RPMI7951 (cell line): ENCODE measurements at regions not wholly inside any gene's neighbourhood (a gene's known extent, or its start where the extent isn't known, plus 50 kb on each side); places are given as distances from the start of the nearest gene placed in this dataset.

Experiments used
- DNase-seq: peaks from one replicate; pipeline ENCODE4 v3.0.0-alpha.2; 2012; ENCODE audit warnings: low read depth

GRCh38 chr14:99347561-99347960, 75.6 kb upstream of the BCL11B start:
- DNase-seq = no peak

GRCh38 chr14:99346470-99347080, 74.6 kb upstream of the BCL11B start:
- DNase-seq = no peak

GRCh38 chr14:99345472-99345871, 73.5 kb upstream of the BCL11B start:
- DNase-seq = no peak

- no peak for DNase-seq
Measured at GRCh38 chr14:99344051-99344758, 72.2 kb upstream of the BCL11B start.

GRCh38 chr14:99342906-99343305, 70.9 kb upstream of the BCL11B start:
- no peak for DNase-seq

- no peak for DNase-seq
Measured at GRCh38 chr14:99342204-99342603, 70.2 kb upstream of the BCL11B start.

GRCh38 chr14:99339551-99339950, 67.6 kb upstream of the BCL11B start:
- DNase-seq = no peak

GRCh38 chr14:99338313-99338712, 66.3 kb upstream of the BCL11B start:
- DNase-seq = no peak

- no peak for DNase-seq
Measured at GRCh38 chr14:99333841-99334635, 62.0 kb upstream of the BCL11B start.

- no peak for DNase-seq
Measured at GRCh38 chr14:99333214-99333613, 61.2 kb upstream of the BCL11B start.

GRCh38 chr14:99331811-99332210, 59.8 kb upstream of the BCL11B start:
- no peak for DNase-seq

- DNase-seq = no peak
Measured at GRCh38 chr14:99330316-99331240, 58.6 kb upstream of the BCL11B start.

- DNase-seq = no peak
Measured at GRCh38 chr14:99329711-99330315, 57.8 kb upstream of the BCL11B start.

- no peak for DNase-seq
Measured at GRCh38 chr14:99327458-99328250, 55.7 kb upstream of the BCL11B start.

GRCh38 chr14:99327050-99327449, 55.1 kb upstream of the BCL11B start:
- no peak for DNase-seq

GRCh38 chr14:99326041-99326710, 54.2 kb upstream of the BCL11B start:
- no peak for DNase-seq

GRCh38 chr14:99325591-99325990, 53.6 kb upstream of the BCL11B start:
- no peak for DNase-seq

GRCh38 chr14:99325016-99325415, 53.0 kb upstream of the BCL11B start:
- no peak for DNase-seq

GRCh38 chr14:99324291-99324690, 52.3 kb upstream of the BCL11B start:
- no peak for DNase-seq

- DNase-seq = no peak
Measured at GRCh38 chr14:99323603-99324185, 51.7 kb upstream of the BCL11B start.
